NOMO-1 (cell line): ENCODE measurements at regions not wholly inside any gene's neighbourhood (a gene's known extent, or its start where the extent isn't known, plus 50 kb on each side); places are given as distances from the start of the nearest gene placed in this dataset.
"Not testable (repeated sequence)": the region's sequence is repeated elsewhere in the genome, so short reads cannot be mapped to it uniquely, and the experiment has no call there.

Experiments
- DNase-seq, 2 experiments: peaks; one replicate each; lab custom pipeline; 2025; ENCODE audit not compliant: unreplicated experiment in 2 of 2; lab: John Stamatoyannopoulos, UW

- DNase-seq, result no peak
These were observed 161.3 kb upstream of the CAND1 start for GRCh38 chr12:67107751-67108269.

GRCh38 chr12:67110345-67110744 is 158.8 kb upstream of the CAND1 start:
- not testable (repeated sequence) for DNase-seq

GRCh38 chr12:67111182-67111581 is 158.0 kb upstream of the CAND1 start:
- DNase-seq, result no peak

- no peak for DNase-seq
These were observed 156.6 kb upstream of the CAND1 start for GRCh38 chr12:67112586-67112985.

- no peak for DNase-seq
These were observed 153.0 kb upstream of the CAND1 start for GRCh38 chr12:67116134-67116533.

GRCh38 chr12:67122584-67122983 is 146.6 kb upstream of the CAND1 start:
- DNase-seq, result no peak

GRCh38 chr12:67137256-67137655 is 131.9 kb upstream of the CAND1 start:
- DNase-seq, result no peak

- no peak for DNase-seq
These were observed 127.7 kb upstream of the CAND1 start for GRCh38 chr12:67141296-67142018.

- DNase-seq, result no peak
These were observed 123.5 kb upstream of the CAND1 start for GRCh38 chr12:67145692-67146091.

- DNase-seq, result no peak
These were observed 122.1 kb upstream of the CAND1 start for GRCh38 chr12:67147030-67147429.

- no peak for DNase-seq
These were observed 121.7 kb upstream of the CAND1 start for GRCh38 chr12:67147447-67147846.

GRCh38 chr12:67148265-67148664 is 120.9 kb upstream of the CAND1 start:
- DNase-seq, result peak in 1 of 2 experiments; percentile 3

GRCh38 chr12:67151886-67152285 is 117.3 kb upstream of the CAND1 start:
- no peak for DNase-seq

- DNase-seq, result no peak
These were observed 116.7 kb upstream of the CAND1 start for GRCh38 chr12:67152451-67152850.

- DNase-seq, result peak; percentile 24 to 75
These were observed 114.3 kb upstream of the CAND1 start for GRCh38 chr12:67154901-67155300.

GRCh38 chr12:67155863-67156262 is 113.3 kb upstream of the CAND1 start:
- no peak for DNase-seq

- peak; percentile 1 to 25 for DNase-seq
These were observed 107.7 kb upstream of the CAND1 start for GRCh38 chr12:67161322-67161918.

- DNase-seq, result no peak
These were observed 95.9 kb upstream of the CAND1 start for GRCh38 chr12:67173258-67173657.

GRCh38 chr12:67182551-67182950 is 86.6 kb upstream of the CAND1 start:
- DNase-seq, result no peak

GRCh38 chr12:67193704-67194103 is 75.5 kb upstream of the CAND1 start:
- peak in 1 of 2 experiments; percentile 1 for DNase-seq

GRCh38 chr12:67200386-67200785 is 68.8 kb upstream of the CAND1 start:
- no peak for DNase-seq

- no peak for DNase-seq
These were observed 67.0 kb upstream of the CAND1 start for GRCh38 chr12:67202011-67202677.
